CD4-positive, alpha-beta T cell treated with Interleukin-6 at 100 ng/mL for 8 hours (primary cell): ENCODE measurements at regions not wholly inside any gene's neighbourhood (a gene's known extent, or its start where the extent isn't known, plus 50 kb on each side); places are given as distances from the start of the nearest gene placed in this dataset.
"Not testable (repeated sequence)": the region's sequence is repeated elsewhere in the genome, so short reads cannot be mapped to it uniquely, and the experiment has no call there.

Experiments
- DNase-seq: peaks from one replicate; pipeline ENCODE4 v3.0.0-alpha.2; 2020; ENCODE audit warnings: mixed read lengths, low spot score

GRCh38 chr18:75854808-75855207, 427.3 kb upstream of the SMIM21 start:
- no peak for DNase-seq

GRCh38 chr18:75854174-75854573, 426.7 kb upstream of the SMIM21 start:
- no peak for DNase-seq

- DNase-seq, result no peak
Measured at GRCh38 chr18:75846321-75846720, 418.8 kb upstream of the SMIM21 start.

GRCh38 chr18:75845413-75845812, 417.9 kb upstream of the SMIM21 start:
- DNase-seq, result no peak

- DNase-seq, result no peak
Measured at GRCh38 chr18:75844146-75844545, 416.6 kb upstream of the SMIM21 start.

GRCh38 chr18:75840131-75840530, 412.6 kb upstream of the SMIM21 start:
- no peak for DNase-seq

- DNase-seq, result not testable (repeated sequence)
Measured at GRCh38 chr18:75839686-75840085, 412.2 kb upstream of the SMIM21 start.

- no peak for DNase-seq
Measured at GRCh38 chr18:75839041-75839440, 411.5 kb upstream of the SMIM21 start.

GRCh38 chr18:75837316-75837715, 409.8 kb upstream of the SMIM21 start:
- DNase-seq, result no peak

GRCh38 chr18:75836516-75836915, 409.0 kb upstream of the SMIM21 start:
- DNase-seq, result no peak

GRCh38 chr18:75831960-75832359, 404.5 kb upstream of the SMIM21 start:
- no peak for DNase-seq

GRCh38 chr18:75830828-75831227, 403.3 kb upstream of the SMIM21 start:
- no peak for DNase-seq

GRCh38 chr18:75829091-75829490, 401.6 kb upstream of the SMIM21 start:
- DNase-seq, result no peak

GRCh38 chr18:75828379-75828778, 400.9 kb upstream of the SMIM21 start:
- DNase-seq, result no peak

- DNase-seq, result no peak
Measured at GRCh38 chr18:75827751-75828287, 400.3 kb upstream of the SMIM21 start.

- DNase-seq, result no peak
Measured at GRCh38 chr18:75824661-75825060, 397.2 kb upstream of the SMIM21 start.

GRCh38 chr18:75823471-75823870, 396.0 kb upstream of the SMIM21 start:
- no peak for DNase-seq

GRCh38 chr18:75818383-75818782, 390.9 kb upstream of the SMIM21 start:
- no peak for DNase-seq

GRCh38 chr18:75815767-75816166, 388.3 kb upstream of the SMIM21 start:
- DNase-seq, result no peak

- DNase-seq, result no peak
Measured at GRCh38 chr18:75812761-75813160, 385.3 kb upstream of the SMIM21 start.

GRCh38 chr18:75810961-75811551, 383.6 kb upstream of the SMIM21 start:
- no peak for DNase-seq

- DNase-seq, result no peak
Measured at GRCh38 chr18:75810516-75810915, 383.0 kb upstream of the SMIM21 start.

- DNase-seq, result no peak
Measured at GRCh38 chr18:75809926-75810255, 382.4 kb upstream of the SMIM21 start.

GRCh38 chr18:75809151-75809925, 381.8 kb upstream of the SMIM21 start:
- no peak for DNase-seq
